IMR-90 (cell line): ENCODE measurements at regions not wholly inside any gene's neighbourhood (a gene's known extent, or its start where the extent isn't known, plus 50 kb on each side); places are given as distances from the start of the nearest gene placed in this dataset.
"Not testable (repeated sequence)": the region's sequence is repeated elsewhere in the genome, so short reads cannot be mapped to it uniquely, and the experiment has no call there.

Experiments
- ATAC-seq: fragments of 200-7000 bp; cut with Tn5 transposase; 2 replicates; pipeline ENCODE4 v1.9.1; 2020; ENCODE audit warnings: low read depth, mild to moderate bottlenecking, moderate library complexity
- BruUV-seq: library from RNA; stranded (reverse); fragments of 400-500 nt; replicated peaks from 2 replicates; lab custom pipeline; 2021; lab: Mats Ljungman, UMichigan
- CTCF ChIA-PET: fragments of 300-600 bp; formaldehyde crosslinking; extraction: SDS; loops from one replicate; lab custom pipeline; 2021; ENCODE audit warnings: antibody characterized with exemption; lab: Yijun Ruan, JAX
- POLR2A ChIA-PET: fragments of 300-600 bp; sonication (Branson Sonifier 250); formaldehyde crosslinking; loops from one replicate; lab custom pipeline; 2022; ENCODE audit warnings: antibody characterized with exemption; ENCODE audit not compliant: unreplicated experiment; lab: Charles Lee
- DNase-seq: peaks from one replicate; pipeline ENCODE4 v3.0.0; 2013
- H2AFZ ChIP-seq: replicated peaks from 2 replicates; pipeline ENCODE3; 2013; ENCODE audit warnings: low read length, mild to moderate bottlenecking; ENCODE audit not compliant: poor library complexity
- H2AK5ac ChIP-seq: 2 replicates; pipeline ENCODE4 v1.6.1; 2013; ENCODE audit warnings: low read depth, low read length, inconsistent platforms
- H2AK9ac ChIP-seq: replicated peaks from 2 replicates; pipeline ENCODE3; 2013; ENCODE audit warnings: mild to moderate bottlenecking, low read depth, low read length, moderate library complexity; ENCODE audit not compliant: poor library complexity
- H2BK120ac ChIP-seq: 2 replicates; pipeline ENCODE4 v1.6.1; 2013; ENCODE audit warnings: low read depth, low read length, inconsistent platforms
- H2BK15ac ChIP-seq: 3 replicates; pipeline ENCODE4 v1.6.1; 2013; ENCODE audit warnings: low read depth, low read length, inconsistent platforms
- H2BK20ac ChIP-seq: 2 replicates; pipeline ENCODE4 v1.6.1; 2013; ENCODE audit warnings: low read depth, mild to moderate bottlenecking, inconsistent platforms, low read length, moderate library complexity
- H2BK5ac ChIP-seq: 2 replicates; pipeline ENCODE4 v1.6.1; 2013; ENCODE audit warnings: mild to moderate bottlenecking, low read depth, low read length, inconsistent platforms; ENCODE audit not compliant: poor library complexity, severe bottlenecking
- H3K14ac ChIP-seq: replicated peaks from 2 replicates; pipeline ENCODE4 v1.6.1; 2013; ENCODE audit warnings: low read depth, low read length, inconsistent platforms
- H3K18ac ChIP-seq: 2 replicates; pipeline ENCODE4 v1.6.1; 2013; ENCODE audit warnings: low read depth, low read length, control low read depth
- H3K23ac ChIP-seq: 2 replicates; pipeline ENCODE4 v1.6.1; 2013; ENCODE audit warnings: low read depth, low read length, inconsistent platforms
- H3K27ac ChIP-seq: 2 replicates; pipeline ENCODE4 v1.5.1; 2013; ENCODE audit warnings: mild to moderate bottlenecking, control low read depth, low read length; ENCODE audit not compliant: insufficient read depth
- H3K27me3 ChIP-seq: 2 replicates; pipeline ENCODE4 v1.6.1; 2013; ENCODE audit warnings: low read length; ENCODE audit not compliant: control insufficient read depth, insufficient read depth
- H3K36me3 ChIP-seq: 2 replicates; pipeline ENCODE4 v1.6.1; 2013; ENCODE audit warnings: low read length, mixed read lengths; ENCODE audit not compliant: control insufficient read depth, insufficient read depth
- H3K4ac ChIP-seq: 2 replicates; pipeline ENCODE4 v1.6.1; 2013; ENCODE audit warnings: low read depth, low read length, inconsistent platforms
- H3K4me1 ChIP-seq: 2 replicates; pipeline ENCODE4 v1.6.1; 2013; ENCODE audit warnings: low read length, mixed read lengths; ENCODE audit not compliant: control insufficient read depth, insufficient read depth
- H3K4me2 ChIP-seq: 2 replicates; pipeline ENCODE4 v1.6.1; 2013; ENCODE audit warnings: low read depth, mild to moderate bottlenecking, control low read depth, low read length, moderate library complexity
- H3K4me3 ChIP-seq: 2 replicates; pipeline ENCODE4 v1.5.1; 2013; ENCODE audit warnings: low read depth, mild to moderate bottlenecking, control low read depth, low read length, moderate library complexity; ENCODE audit not compliant: insufficient read depth
- H3K56ac ChIP-seq: 2 replicates; pipeline ENCODE4 v1.6.1; 2013; ENCODE audit warnings: low read length, inconsistent platforms; ENCODE audit not compliant: insufficient read depth; ENCODE audit errors: extremely low read depth
- H3K79me1 ChIP-seq, 2 experiments: 2 replicates each; pipeline ENCODE4 v1.6.1; 2013; ENCODE audit warnings: low read length in 2 of 2, inconsistent platforms in 1 of 2, low read depth in 1 of 2
- H3K9ac ChIP-seq: 2 replicates; pipeline ENCODE4 v1.6.1; 2013; ENCODE audit warnings: low read depth, low read length, control low read depth
- H3K9me1 ChIP-seq: 2 replicates; pipeline ENCODE4 v1.6.1; 2013; ENCODE audit warnings: low read length, inconsistent platforms; ENCODE audit not compliant: insufficient read depth
- H3K9me3 ChIP-seq: 2 replicates; pipeline ENCODE4 v1.6.1; 2013; ENCODE audit warnings: low read length; ENCODE audit not compliant: control insufficient read depth, insufficient read depth
- H4K20me1 ChIP-seq: 2 replicates; pipeline ENCODE4 v1.6.1; 2013; ENCODE audit warnings: low read length, inconsistent platforms; ENCODE audit not compliant: insufficient read depth
- H4K5ac ChIP-seq: 2 replicates; pipeline ENCODE4 v1.6.1; 2013; ENCODE audit warnings: mild to moderate bottlenecking, low read depth, low read length, control low read depth
- H4K8ac ChIP-seq, 2 experiments: 2 replicates each; pipeline ENCODE4 v1.6.1; 2013; ENCODE audit warnings: low read depth in 2 of 2, low read length in 2 of 2, control low read depth in 1 of 2, inconsistent platforms in 1 of 2
- H4K91ac ChIP-seq: 2 replicates; pipeline ENCODE4 v1.6.1; 2013; ENCODE audit warnings: low read depth, low read length, inconsistent platforms; ENCODE audit not compliant: insufficient read depth
- CEBPB ChIP-seq: IDR thresholded peaks from 2 replicates; pipeline ENCODE4 v1.6.1; 2012; ENCODE audit warnings: low read depth, low read length, improper control_type of control experiment
- WGBS, 2 experiments: methylation state at CpG; one replicate each; pipeline versions ENCODE4 v1.1.5 to v1.1.7; 2013; ENCODE audit warnings: missing lambda C conversion rate in 2 of 2; ENCODE audit not compliant: insufficient read length in 1 of 2; ENCODE audit errors: extremely low coverage in 2 of 2; 5-methylcytosine and 5-hydroxymethylcytosine counted together
- dilution Hi-C: fragments of 300-500 bp; cut with HindIII; formaldehyde crosslinking; loops from one replicate; pipeline ENCODE4 v1.14.3; 2018; ENCODE audit warnings: low sequenced_read_pairs; ENCODE audit not compliant: unreplicated experiment
- in situ Hi-C: fragments of 300-500 bp; cut with MboI; formaldehyde crosslinking; loops from 3 replicates; pipeline ENCODE4 v1.14.3; 2019; ENCODE audit warnings: low sequenced_read_pairs, inconsistent platforms, mixed read lengths
- intact Hi-C: fragments of 100-400 bp; cut with micrococcal nuclease; formaldehyde crosslinking; loops from 2 replicates; pipeline ENCODE4 v1.10.0; 2022

GRCh38 chr2:195434346-195434745 is 222.7 kb upstream of the SLC39A10 start:
- intact Hi-C loops (no loop called here), in situ Hi-C loops (no loop called here), dilution Hi-C loops (no loop called here)
- Histone ChIP-seq H3K27ac (no peak overlapping the region), H2AK5ac (no peak overlapping the region), H3K23ac (no peak overlapping the region), H2BK120ac (no peak overlapping the region), H3K4ac (no peak overlapping the region), H3K14ac (no peak overlapping the region), H4K5ac (no peak overlapping the region), H2BK15ac (no peak overlapping the region), H3K4me2 (no peak overlapping the region), H3K18ac (no peak overlapping the region), H3K4me1 (no peaks in the 10 kb centered on the region), H3K36me3 (no peaks in the 10 kb centered on the region), H3K79me1 (no peaks in the 10 kb centered on the region), H3K27me3 (no peaks in the 10 kb centered on the region), H3K9ac (no peak overlapping the region), H4K8ac (no peak overlapping the region), H3K56ac (no peak overlapping the region), H4K20me1 (no peaks in the 10 kb centered on the region), H4K91ac (no peak overlapping the region), H3K9me3 (no peaks in the 10 kb centered on the region), H2AK9ac (no peak overlapping the region), H3K4me3 (no peak overlapping the region), H2BK20ac (no peak overlapping the region), H2AFZ (no peak overlapping the region), H3K9me1 (no peaks in the 10 kb centered on the region), H2BK5ac (no peak overlapping the region)
- no TSS peak for BruUV-seq
- ATAC-seq (no peak), DNase-seq (no peak)
- TF ChIP-seq CEBPB, result no peak
- ChIA-PET POLR2A (no interaction called here), CTCF (interaction anchor here (0.7 kb wide), 1 partner anchor 14 kb away, joined by 3 read pairs; no protein-coding TSS in a partner anchor)
- WGBS, 2 experiments, result no CpG with 5 or more reads among the region's 1 CpG

GRCh38 chr2:195433729-195434128 is 223.3 kb upstream of the SLC39A10 start:
- CTCF ChIA-PET, result interaction anchor here (0.7 kb wide), 1 partner anchor 15 kb away, joined by 3 read pairs; no protein-coding TSS in a partner anchor
- H3K27ac ChIP-seq, H2BK5ac ChIP-seq, H2BK15ac ChIP-seq, H3K36me3 ChIP-seq, H3K4me3 ChIP-seq, intact Hi-C loops, H3K18ac ChIP-seq, H4K5ac ChIP-seq, H4K20me1 ChIP-seq, H3K9me3 ChIP-seq, H3K23ac ChIP-seq, POLR2A ChIA-PET, H3K4me1 ChIP-seq, H3K9me1 ChIP-seq, BruUV-seq, H2BK20ac ChIP-seq, H3K14ac ChIP-seq, H4K91ac ChIP-seq, ATAC-seq, in situ Hi-C loops, H2AK9ac ChIP-seq, DNase-seq, H3K9ac ChIP-seq, H3K56ac ChIP-seq, H2AFZ ChIP-seq, H2AK5ac ChIP-seq, dilution Hi-C loops, H4K8ac ChIP-seq, H2BK120ac ChIP-seq, H3K27me3 ChIP-seq, H3K4ac ChIP-seq, H3K4me2 ChIP-seq, H3K79me1 ChIP-seq: not testable (repeated sequence)
- WGBS, 2 experiments, result 67% methylated on average over 1 of the region's 2 CpGs; no CpG with 5 or more reads in 1 of the 2 experiments
